GM19467 (cell line): ENCODE measurements at regions not wholly inside any gene's neighbourhood (a gene's known extent, or its start where the extent isn't known, plus 50 kb on each side); places are given as distances from the start of the nearest gene placed in this dataset.
"Not testable (repeated sequence)": the region's sequence is repeated elsewhere in the genome, so short reads cannot be mapped to it uniquely, and the experiment has no call there.

Experiments used
- ATAC-seq: cut with Tn5 transposase; IDR thresholded peaks from one replicate; pipeline ENCODE4 v1.9.1; 2021; ENCODE audit warnings: mild to moderate bottlenecking, moderate library complexity; ENCODE audit not compliant: unreplicated experiment

- no peak for ATAC-seq
These were observed 98.9 kb upstream of the TAF11L2 start for GRCh38 chr5:17398866-17399835.

- ATAC-seq: no peak
These were observed 98.1 kb upstream of the TAF11L2 start for GRCh38 chr5:17399931-17400330.

GRCh38 chr5:17400724-17401469, 97.1 kb upstream of the TAF11L2 start:
- ATAC-seq: no peak

GRCh38 chr5:17401470-17402288, 96.4 kb upstream of the TAF11L2 start:
- no peak for ATAC-seq

- ATAC-seq: no peak
These were observed 95.5 kb upstream of the TAF11L2 start for GRCh38 chr5:17402289-17403121.

- ATAC-seq: no peak
These were observed 94.1 kb upstream of the TAF11L2 start for GRCh38 chr5:17403695-17404490.

- ATAC-seq: no peak
These were observed 92.1 kb upstream of the TAF11L2 start for GRCh38 chr5:17405976-17406375.

- no peak for ATAC-seq
These were observed 91.6 kb upstream of the TAF11L2 start for GRCh38 chr5:17406423-17406838.

- ATAC-seq: no peak
These were observed 86.3 kb upstream of the TAF11L2 start for GRCh38 chr5:17411436-17412402.

- ATAC-seq: no peak
These were observed 85.0 kb upstream of the TAF11L2 start for GRCh38 chr5:17412760-17413671.

GRCh38 chr5:17413691-17414090, 84.3 kb upstream of the TAF11L2 start:
- ATAC-seq: no peak

GRCh38 chr5:17415321-17415758, 82.7 kb upstream of the TAF11L2 start:
- ATAC-seq: no peak

GRCh38 chr5:17416374-17416773, 81.7 kb upstream of the TAF11L2 start:
- ATAC-seq: not testable (repeated sequence)

- no peak for ATAC-seq
These were observed 73.4 kb upstream of the TAF11L2 start for GRCh38 chr5:17424674-17425073.

GRCh38 chr5:17425385-17426070, 72.5 kb upstream of the TAF11L2 start:
- no peak for ATAC-seq

GRCh38 chr5:17426104-17426749, 71.8 kb upstream of the TAF11L2 start:
- ATAC-seq: peak; percentile 89
